ENCODE measurements at regions not wholly inside any gene's neighbourhood (a gene's known extent, or its start where the extent isn't known, plus 50 kb on each side); places are given as distances from the start of the nearest gene placed in this dataset.

GRCh38 chr1:47563201-47563600, 125.4 kb downstream of the FOXD2 start:
- no peak overlapping the region for H3K27ac Mint-ChIP-seq
- H3K4me3 Mint-ChIP-seq = no peak overlapping the region
- H2AFZ ChIP-seq (ENCODE audit: insufficient read depth, low read depth, low read length, poor library complexity, severe bottlenecking) = no peak overlapping the region
- H3K36me3 ChIP-seq (replicated peaks in 1 of 2; ENCODE audit: control extremely low read depth in 1 of 2, control insufficient read depth in 1 of 2, extremely low read depth in 1 of 2, insufficient read depth in 2 of 2, low read length in 1 of 2) = no peaks in the 10 kb centered on the region
- peaks cover 6% of the 10 kb centered on the region for H3K27me3 Mint-ChIP-seq
- no peaks in the 10 kb centered on the region for H4K20me1 ChIP-seq (ENCODE audit: control insufficient read depth, insufficient read depth, low read length, poor library complexity, severe bottlenecking)
- DNase-seq (no peak), ATAC-seq (ENCODE audit: low read depth) (no peak)
- ChIA-PET CTCF (no interaction called here), POLR2A (no interaction called here)
- H3K4me1 Mint-ChIP-seq = no peaks in the 10 kb centered on the region
- H3K4me3 ChIP-seq (ENCODE audit: control extremely low read depth in 1 of 5, extremely low read depth in 1 of 5, insufficient read depth in 1 of 5, low read depth in 2 of 5, low read length in 4 of 5) = no peak overlapping the region
- peaks cover 0 to 3% (median 0%) of the 10 kb centered on the region in 4 experiments for H3K27me3 ChIP-seq (replicated peaks in 1 of 4; ENCODE audit: control extremely low read depth in 1 of 4, control insufficient read depth in 3 of 4, insufficient read depth in 4 of 4, low read length in 3 of 4)
- WGBS (ENCODE audit: insufficient coverage) = 0% methylated on average over 2 of the region's 2 CpGs
- TF ChIP-seq EZH2 (IDR thresholded peaks at IDR 0.05; ENCODE audit: borderline replicate concordance, insufficient read depth, low read depth, low read length, poor library complexity, severe bottlenecking) (no peak), CTCF (IDR thresholded peaks at IDR 0.05) (no peak)
- no peaks in the 10 kb centered on the region for H3K9me3 ChIP-seq (ENCODE audit: control extremely low read depth in 1 of 3, control insufficient read depth in 2 of 3, insufficient read depth in 1 of 3, low read length in 2 of 3)
- H3K4me1 ChIP-seq (ENCODE audit: control insufficient read depth in 2 of 2, insufficient read depth in 2 of 2, low read length in 2 of 2) = no peaks in the 10 kb centered on the region
- intact Hi-C loops (cut with micrococcal nuclease) = no loop called here
- H3K4me2 ChIP-seq (replicated peaks; ENCODE audit: low read depth, low read length, poor library complexity, severe bottlenecking) = no peak overlapping the region
- H3K79me2 ChIP-seq (ENCODE audit: control insufficient read depth, insufficient read depth, low read length) = no peaks in the 10 kb centered on the region
- no peaks in the 10 kb centered on the region for H3K9me3 Mint-ChIP-seq (ENCODE audit: insufficient read depth)
- no peak overlapping the region for H3K27ac ChIP-seq (ENCODE audit: low read length in 2 of 2)
- no peak overlapping the region for H3K9ac ChIP-seq (ENCODE audit: low read length)

- CTCF ChIA-PET = no interaction called here
- Histone ChIP-seq H4K20me1 (ENCODE audit: control insufficient read depth, insufficient read depth, low read length, poor library complexity, severe bottlenecking) (no peaks in the 10 kb centered on the region), H3K4me1 (ENCODE audit: control insufficient read depth in 2 of 2, insufficient read depth in 2 of 2, low read length in 2 of 2) (no peaks in the 10 kb centered on the region), H3K4me3 (ENCODE audit: control extremely low read depth in 1 of 5, extremely low read depth in 1 of 5, insufficient read depth in 1 of 5, low read depth in 2 of 5, low read length in 4 of 5) (no peak overlapping the region), H3K79me2 (ENCODE audit: control insufficient read depth, insufficient read depth, low read length) (no peaks in the 10 kb centered on the region), H3K9me3 (ENCODE audit: control extremely low read depth in 1 of 3, control insufficient read depth in 2 of 3, insufficient read depth in 1 of 3, low read length in 2 of 3) (no peaks in the 10 kb centered on the region), H3K4me2 (replicated peaks; ENCODE audit: low read depth, low read length, poor library complexity, severe bottlenecking) (no peak overlapping the region), H3K27me3 (replicated peaks in 1 of 4; ENCODE audit: control extremely low read depth in 1 of 4, control insufficient read depth in 3 of 4, insufficient read depth in 4 of 4, low read length in 3 of 4) (peaks cover 0 to 6% (median 0%) of the 10 kb centered on the region in 4 experiments), H3K9ac (ENCODE audit: low read length) (no peak overlapping the region), H3K27ac (ENCODE audit: low read length in 2 of 2) (no peak overlapping the region), H2AFZ (ENCODE audit: insufficient read depth, low read depth, low read length, poor library complexity, severe bottlenecking) (no peak overlapping the region), H3K36me3 (replicated peaks in 1 of 2; ENCODE audit: control extremely low read depth in 1 of 2, control insufficient read depth in 1 of 2, extremely low read depth in 1 of 2, insufficient read depth in 2 of 2, low read length in 1 of 2) (no peaks in the 10 kb centered on the region)
- no peak for TF ChIP-seq CTCF (IDR thresholded peaks at IDR 0.05)
- no peak for TF ChIP-seq EZH2 (IDR thresholded peaks at IDR 0.05; ENCODE audit: borderline replicate concordance, insufficient read depth, low read depth, low read length, poor library complexity, severe bottlenecking)
- H3K4me3 Mint-ChIP-seq = no peak overlapping the region
- POLR2A ChIA-PET = no interaction called here
- H3K27ac Mint-ChIP-seq = no peak overlapping the region
- DNase-seq (no peak), ATAC-seq (ENCODE audit: low read depth) (no peak)
- no peaks in the 10 kb centered on the region for H3K4me1 Mint-ChIP-seq
- H3K9me3 Mint-ChIP-seq (ENCODE audit: insufficient read depth) = no peaks in the 10 kb centered on the region
- peaks cover 6% of the 10 kb centered on the region for H3K27me3 Mint-ChIP-seq
- intact Hi-C loops (cut with micrococcal nuclease) = no loop called here
Observed at GRCh38 chr1:47564570-47564969, 126.7 kb downstream of the FOXD2 start.

Data from B cell (primary cell).